Hepatocyte (in vitro differentiated cells): ENCODE measurements at regions not wholly inside any gene's neighbourhood (a gene's known extent, or its start where the extent isn't known, plus 50 kb on each side); places are given as distances from the start of the nearest gene placed in this dataset.

Experiments
- EZH2phosphoT487 ChIP-seq: fragments of 200-600 bp; sonication (generic); IDR thresholded peaks from one replicate; pipeline ENCODE4 v1.6.1; 2018; ENCODE audit warnings: antibody characterized with exemption, mild to moderate bottlenecking, low read depth, moderate library complexity; ENCODE audit not compliant: unreplicated experiment, severe bottlenecking
- TF ChIP-seq, protein P1 (sequence below): fragments of 200-600 bp; sonication (generic); IDR thresholded peaks from 2 replicates; pipeline ENCODE4 v1.5.1; 2016; ENCODE audit warnings: antibody characterized with exemption, mild to moderate bottlenecking; ENCODE audit not compliant: poor library complexity

DNA sequence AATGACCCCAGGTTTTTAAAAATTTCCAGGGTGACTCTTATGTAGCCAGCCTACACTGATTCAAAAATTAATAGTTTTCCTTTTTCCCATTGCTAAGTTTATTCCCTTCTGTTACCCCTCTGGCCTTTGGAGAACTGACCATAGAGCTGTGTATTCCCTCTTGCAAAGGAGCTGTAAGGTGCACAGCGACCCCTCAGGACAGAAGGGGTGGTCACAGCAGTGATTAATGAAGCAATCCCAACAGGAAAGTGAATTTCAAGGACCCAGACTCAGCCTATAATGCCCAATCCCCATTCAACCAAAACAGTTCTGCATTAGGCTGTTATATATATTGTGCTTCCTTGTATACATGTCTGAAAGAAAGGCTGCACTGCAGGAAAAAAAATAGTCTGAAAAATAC lies 147.1 kb downstream of the WT1 start:
- no peak for TF ChIP-seq EZH2phosphoT487
- TF ChIP-seq, protein P1, sequence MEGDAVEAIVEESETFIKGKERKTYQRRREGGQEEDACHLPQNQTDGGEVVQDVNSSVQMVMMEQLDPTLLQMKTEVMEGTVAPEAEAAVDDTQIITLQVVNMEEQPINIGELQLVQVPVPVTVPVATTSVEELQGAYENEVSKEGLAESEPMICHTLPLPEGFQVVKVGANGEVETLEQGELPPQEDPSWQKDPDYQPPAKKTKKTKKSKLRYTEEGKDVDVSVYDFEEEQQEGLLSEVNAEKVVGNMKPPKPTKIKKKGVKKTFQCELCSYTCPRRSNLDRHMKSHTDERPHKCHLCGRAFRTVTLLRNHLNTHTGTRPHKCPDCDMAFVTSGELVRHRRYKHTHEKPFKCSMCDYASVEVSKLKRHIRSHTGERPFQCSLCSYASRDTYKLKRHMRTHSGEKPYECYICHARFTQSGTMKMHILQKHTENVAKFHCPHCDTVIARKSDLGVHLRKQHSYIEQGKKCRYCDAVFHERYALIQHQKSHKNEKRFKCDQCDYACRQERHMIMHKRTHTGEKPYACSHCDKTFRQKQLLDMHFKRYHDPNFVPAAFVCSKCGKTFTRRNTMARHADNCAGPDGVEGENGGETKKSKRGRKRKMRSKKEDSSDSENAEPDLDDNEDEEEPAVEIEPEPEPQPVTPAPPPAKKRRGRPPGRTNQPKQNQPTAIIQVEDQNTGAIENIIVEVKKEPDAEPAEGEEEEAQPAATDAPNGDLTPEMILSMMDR = no peak
